ENCODE measurements at regions not wholly inside any gene's neighbourhood (a gene's known extent, or its start where the extent isn't known, plus 50 kb on each side); places are given as distances from the start of the nearest gene placed in this dataset.

DNA sequence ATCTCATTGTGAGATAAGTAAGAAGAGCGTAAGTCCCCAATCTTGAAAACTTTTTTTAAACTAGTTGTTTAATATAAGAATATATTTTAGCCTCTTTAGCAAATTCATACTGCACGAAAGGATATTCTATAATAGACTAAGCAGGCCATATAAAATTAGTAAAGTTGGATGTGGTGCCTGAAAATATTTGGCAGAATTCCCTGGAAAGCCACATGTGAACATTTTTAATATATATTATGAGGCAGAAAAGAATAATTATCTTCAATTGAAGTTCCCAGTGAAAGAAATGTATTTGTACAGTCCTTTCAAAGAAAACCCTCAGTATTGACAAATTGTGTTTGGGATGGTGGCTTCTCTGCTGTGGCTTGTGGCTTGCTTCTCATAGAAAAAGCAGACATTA is 237.5 kb upstream of the JAG1 start:
- no peak for DNase-seq (ENCODE audit: low read depth)
- TF ChIP-seq, protein P1, sequence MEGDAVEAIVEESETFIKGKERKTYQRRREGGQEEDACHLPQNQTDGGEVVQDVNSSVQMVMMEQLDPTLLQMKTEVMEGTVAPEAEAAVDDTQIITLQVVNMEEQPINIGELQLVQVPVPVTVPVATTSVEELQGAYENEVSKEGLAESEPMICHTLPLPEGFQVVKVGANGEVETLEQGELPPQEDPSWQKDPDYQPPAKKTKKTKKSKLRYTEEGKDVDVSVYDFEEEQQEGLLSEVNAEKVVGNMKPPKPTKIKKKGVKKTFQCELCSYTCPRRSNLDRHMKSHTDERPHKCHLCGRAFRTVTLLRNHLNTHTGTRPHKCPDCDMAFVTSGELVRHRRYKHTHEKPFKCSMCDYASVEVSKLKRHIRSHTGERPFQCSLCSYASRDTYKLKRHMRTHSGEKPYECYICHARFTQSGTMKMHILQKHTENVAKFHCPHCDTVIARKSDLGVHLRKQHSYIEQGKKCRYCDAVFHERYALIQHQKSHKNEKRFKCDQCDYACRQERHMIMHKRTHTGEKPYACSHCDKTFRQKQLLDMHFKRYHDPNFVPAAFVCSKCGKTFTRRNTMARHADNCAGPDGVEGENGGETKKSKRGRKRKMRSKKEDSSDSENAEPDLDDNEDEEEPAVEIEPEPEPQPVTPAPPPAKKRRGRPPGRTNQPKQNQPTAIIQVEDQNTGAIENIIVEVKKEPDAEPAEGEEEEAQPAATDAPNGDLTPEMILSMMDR (IDR thresholded peaks at IDR 0.05; ENCODE audit: insufficient read depth, low read depth, low read length, missing control alignments): no peak
- H3K4me3 ChIP-seq (ENCODE audit: low read length): no peak overlapping the region

DNA sequence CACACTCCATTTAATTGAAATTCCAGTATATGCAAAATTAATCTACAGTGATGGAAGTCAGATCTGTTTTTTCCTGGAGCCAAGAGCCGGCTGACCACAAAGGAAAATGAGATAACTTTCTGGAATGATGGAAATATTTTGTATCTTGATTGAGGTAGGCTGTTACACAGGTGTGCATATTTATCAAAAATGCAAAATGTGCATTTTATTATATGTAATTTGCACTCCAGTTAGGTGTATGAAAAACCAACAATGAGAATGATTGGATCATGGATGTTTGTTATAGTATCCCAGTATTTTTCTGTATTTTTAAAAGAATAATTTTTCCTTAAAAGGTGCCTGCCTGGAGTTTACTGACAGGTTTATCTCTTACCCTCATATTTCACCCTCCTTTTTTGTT is 242.0 kb upstream of the JAG1 start:
- DNase-seq (ENCODE audit: low read depth): no peak
- TF ChIP-seq, protein P1 (IDR thresholded peaks at IDR 0.05; ENCODE audit: insufficient read depth, low read depth, low read length, missing control alignments): no peak
- H3K4me3 ChIP-seq (ENCODE audit: low read length): no peak overlapping the region

DNA sequence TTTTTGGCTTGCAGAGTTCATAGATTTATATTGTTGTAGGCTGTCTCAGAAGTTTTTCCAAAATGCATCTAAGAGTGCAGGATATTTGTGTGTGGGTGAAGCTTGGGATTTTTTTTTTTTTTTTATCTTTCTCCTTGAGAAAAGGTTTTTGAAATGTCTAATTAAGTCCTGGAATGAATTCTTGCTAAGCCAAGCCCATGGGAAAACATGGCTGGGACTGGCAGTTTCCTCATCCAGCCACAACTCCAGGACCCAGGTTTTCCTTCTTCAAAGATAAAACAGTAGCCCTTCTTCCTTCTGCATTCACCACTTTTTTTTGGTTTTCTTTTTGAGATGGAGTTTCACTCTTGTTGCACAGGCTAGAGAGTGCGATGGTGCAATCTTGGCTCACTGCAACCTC is 242.5 kb upstream of the JAG1 start:
- no peak for DNase-seq (ENCODE audit: low read depth)
- no peak overlapping the region for H3K4me3 ChIP-seq (ENCODE audit: low read length)
- TF ChIP-seq, protein P1 (IDR thresholded peaks at IDR 0.05; ENCODE audit: insufficient read depth, low read depth, low read length, missing control alignments): no peak

DNA sequence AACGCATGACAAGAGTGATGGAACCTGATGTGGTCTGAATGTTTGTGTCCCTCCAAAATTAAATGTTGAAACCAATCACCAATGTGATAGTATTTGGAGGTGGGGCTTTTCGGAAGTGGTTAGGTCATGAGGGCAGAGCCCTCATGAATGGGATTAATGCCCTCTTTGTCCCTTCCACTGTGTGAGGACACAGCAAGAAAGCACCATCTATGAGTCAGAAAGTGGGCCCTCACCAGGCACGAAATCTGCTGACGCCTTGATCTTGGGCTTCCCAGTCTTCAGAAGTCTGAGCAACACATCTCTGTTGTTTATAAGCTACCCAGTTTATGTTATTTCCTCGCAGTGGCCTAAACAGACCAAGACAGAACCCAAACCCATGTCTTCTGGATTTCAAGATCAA is 244.0 kb upstream of the JAG1 start:
- TF ChIP-seq, protein P1 (IDR thresholded peaks at IDR 0.05; ENCODE audit: insufficient read depth, low read depth, low read length, missing control alignments): no peak
- H3K4me3 ChIP-seq (ENCODE audit: low read length): no peak overlapping the region
- no peak for DNase-seq (ENCODE audit: low read depth)

DNA sequence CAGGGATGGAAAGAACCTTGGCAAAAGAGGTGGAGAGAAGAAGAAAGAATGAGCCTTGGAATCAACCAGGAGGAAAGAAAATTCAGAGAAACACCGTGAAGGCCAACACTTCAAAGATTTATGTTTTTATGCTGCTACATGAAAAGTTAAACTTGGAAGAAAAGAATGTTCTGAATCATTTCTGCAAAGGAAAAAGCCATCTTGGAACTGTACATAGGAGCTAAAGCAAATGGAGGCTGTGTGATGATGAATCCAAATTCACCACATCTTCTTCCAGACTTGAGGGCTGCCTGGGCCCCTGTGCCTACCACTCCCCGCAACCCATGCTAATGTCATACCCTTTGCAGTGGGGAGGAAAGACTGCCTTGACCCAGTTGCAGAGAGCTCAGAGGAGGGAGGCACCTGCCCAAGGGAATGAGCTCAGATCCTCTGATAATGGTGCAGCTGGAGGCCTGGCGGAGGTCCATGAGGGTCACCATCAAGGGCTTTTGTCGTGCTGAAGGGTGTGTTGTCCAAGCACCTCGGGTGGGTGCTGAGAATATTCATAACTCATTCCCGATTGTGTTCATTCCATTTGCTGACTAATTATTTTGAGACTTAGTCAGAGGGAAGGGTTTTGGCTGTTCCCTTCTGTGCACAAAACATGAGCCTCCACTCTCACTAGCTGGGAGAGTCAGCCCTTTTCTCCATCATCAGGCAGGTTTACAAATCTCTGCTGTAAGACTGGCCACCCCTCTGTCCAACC is 245.8 kb upstream of the JAG1 start:
- no peak overlapping the region for H3K4me3 ChIP-seq (ENCODE audit: low read length)
- TF ChIP-seq, protein P1 (IDR thresholded peaks at IDR 0.05; ENCODE audit: insufficient read depth, low read depth, low read length, missing control alignments): no peak
- DNase-seq (ENCODE audit: low read depth): peak; percentile 88

DNA sequence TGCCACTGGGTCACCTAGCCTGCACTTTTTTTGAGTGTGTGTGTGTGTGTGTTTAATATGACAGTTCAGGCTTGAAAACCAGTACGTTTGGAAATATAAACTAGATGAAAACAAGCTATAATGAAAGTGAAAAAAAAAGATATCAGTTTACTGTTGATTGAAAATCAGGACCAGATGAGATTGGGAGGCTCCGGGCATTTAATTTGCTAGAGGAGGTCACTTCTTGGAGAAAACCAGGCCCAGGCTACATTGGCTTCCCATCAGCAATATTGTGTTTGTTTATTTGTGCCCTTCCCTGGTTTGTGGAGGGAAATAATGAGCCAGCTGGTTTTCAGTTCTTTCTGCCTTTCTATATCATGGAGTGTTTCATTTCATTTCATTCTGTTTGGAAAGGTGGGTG is 246.6 kb upstream of the JAG1 start:
- no peak overlapping the region for H3K4me3 ChIP-seq (ENCODE audit: low read length)
- no peak for DNase-seq (ENCODE audit: low read depth)
- TF ChIP-seq, protein P1 (IDR thresholded peaks at IDR 0.05; ENCODE audit: insufficient read depth, low read depth, low read length, missing control alignments): no peak

DNA sequence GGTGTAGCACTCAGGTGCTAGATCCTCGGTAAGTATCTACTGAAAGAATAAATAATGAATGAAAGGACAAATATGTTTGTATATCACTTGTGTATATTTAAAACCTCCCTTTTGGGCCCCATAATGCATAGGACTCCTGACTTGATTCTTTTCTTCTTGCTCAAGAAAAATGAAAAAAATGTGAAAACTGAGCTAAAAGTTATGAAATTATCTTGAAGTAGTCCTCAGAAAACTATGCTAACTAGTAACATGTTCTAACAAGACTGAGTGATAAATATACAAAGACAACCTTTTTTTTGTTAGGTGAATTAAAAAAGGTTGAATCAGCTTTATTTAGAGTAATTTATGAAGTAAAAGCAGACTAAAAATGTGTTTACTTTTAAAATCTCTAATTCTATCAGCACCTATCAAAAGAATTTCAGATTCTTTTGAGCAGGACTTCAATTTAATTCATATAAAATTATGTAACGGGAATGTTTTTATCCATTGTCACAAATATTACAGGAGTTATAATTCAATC is 247.8 kb upstream of the JAG1 start:
- no peak overlapping the region for H3K4me3 ChIP-seq (ENCODE audit: low read length)
- peak; percentile 58 for DNase-seq (ENCODE audit: low read depth)
- TF ChIP-seq, protein P1 (IDR thresholded peaks at IDR 0.05; ENCODE audit: insufficient read depth, low read depth, low read length, missing control alignments): no peak

Data from epithelial cell of esophagus (primary cell).